LHCN-M2 (cell line): ENCODE measurements at regions not wholly inside any gene's neighbourhood (a gene's known extent, or its start where the extent isn't known, plus 50 kb on each side); places are given as distances from the start of the nearest gene placed in this dataset.

Experiments used
- DNase-seq: peaks from one replicate; pipeline ENCODE4 v3.0.0-alpha.2; 2012; ENCODE audit warnings: low read depth

- no peak for DNase-seq
Observed at GRCh38 chr1:193846876-193847604, 660.6 kb upstream of the B3GALT2 start.

DNA sequence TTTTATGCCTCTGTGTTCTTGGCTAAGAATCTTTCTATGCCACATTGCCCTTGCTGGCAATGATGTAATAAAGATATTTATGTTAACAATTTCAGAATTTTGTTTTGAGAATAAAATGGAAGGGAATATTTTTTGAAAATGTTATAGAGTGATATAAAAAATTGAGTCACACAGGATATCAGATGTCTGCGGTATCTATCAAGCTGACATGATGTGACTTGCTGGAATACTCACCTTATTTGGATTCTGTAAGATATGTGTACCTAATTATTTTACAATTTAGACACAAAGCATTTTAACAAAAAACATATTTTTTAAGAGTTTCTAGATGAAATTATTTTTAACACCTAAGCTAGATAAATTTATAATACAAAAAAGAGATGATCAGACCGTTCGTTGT, 660.0 kb upstream of the B3GALT2 start:
- DNase-seq, result no peak

DNA sequence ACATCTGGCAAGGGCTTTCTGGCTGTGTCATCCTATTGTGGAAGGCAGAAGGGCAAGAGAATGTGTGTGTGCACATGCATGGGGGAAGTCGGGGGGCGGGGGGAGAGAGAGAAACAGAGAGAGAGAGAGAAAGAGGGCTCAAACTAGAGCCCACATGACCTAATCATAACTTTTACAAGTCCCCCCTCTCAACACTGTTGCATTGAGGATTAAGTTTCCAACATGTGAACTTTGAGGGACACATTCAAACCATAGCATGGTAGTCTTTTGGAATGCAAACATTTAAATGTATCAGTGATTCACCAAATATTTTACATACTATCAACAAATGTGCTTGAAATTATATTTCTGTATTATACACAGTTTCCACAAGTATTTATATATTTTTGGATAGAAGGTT, 655.4 kb upstream of the B3GALT2 start:
- no peak for DNase-seq

GRCh38 chr1:193831465-193831864, 645.1 kb upstream of the B3GALT2 start:
- DNase-seq, result no peak

- DNase-seq, result peak; percentile 6
Observed at GRCh38 chr1:193827516-193827915, 641.1 kb upstream of the B3GALT2 start.

DNA sequence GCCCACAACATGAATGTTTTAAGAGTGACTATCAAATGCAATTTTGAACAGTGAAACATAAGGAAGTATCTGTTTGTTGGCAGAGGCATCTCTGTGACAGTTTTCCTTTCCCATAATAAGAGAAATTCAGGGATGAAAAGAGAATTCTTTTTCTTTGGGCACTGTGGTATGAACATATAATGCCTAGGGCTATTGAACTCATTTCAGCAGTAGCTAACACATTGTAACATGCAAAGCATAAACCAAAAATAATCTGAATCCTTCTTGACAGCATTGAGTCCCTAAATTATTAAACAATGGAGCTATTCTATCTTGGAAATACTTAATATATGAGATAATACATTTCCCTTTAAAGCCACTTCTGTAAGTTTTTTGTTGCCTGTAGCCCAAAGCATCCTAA, 633.0 kb upstream of the B3GALT2 start:
- no peak for DNase-seq

DNA sequence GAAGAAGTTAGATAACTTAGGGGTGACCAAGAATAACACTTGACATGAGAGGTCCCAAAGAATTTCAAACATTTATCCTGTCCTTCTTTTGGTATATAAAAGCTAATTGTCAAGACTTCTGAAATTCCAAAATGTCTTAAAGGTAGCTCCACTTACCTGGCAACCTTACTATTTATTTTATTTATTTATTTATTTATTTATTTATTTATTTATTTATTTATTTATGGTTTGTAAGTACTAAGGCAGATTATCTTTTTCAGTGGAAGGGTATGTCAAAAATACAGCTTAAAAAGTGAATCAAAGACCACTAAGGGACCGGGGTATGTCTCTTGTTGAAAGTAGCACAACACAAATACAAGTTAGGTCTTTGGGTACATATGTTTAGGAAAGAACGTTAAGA, 620.8 kb upstream of the B3GALT2 start:
- DNase-seq, result no peak

- no peak for DNase-seq
Observed at GRCh38 chr1:193806079-193807048, 620.0 kb upstream of the B3GALT2 start.

- no peak for DNase-seq
Observed at GRCh38 chr1:193799948-193800690, 613.7 kb upstream of the B3GALT2 start.

- no peak for DNase-seq
Observed at GRCh38 chr1:193799371-193799770, 613.0 kb upstream of the B3GALT2 start.

GRCh38 chr1:193794239-193794638, 607.8 kb upstream of the B3GALT2 start:
- peak; percentile 8 for DNase-seq

DNA sequence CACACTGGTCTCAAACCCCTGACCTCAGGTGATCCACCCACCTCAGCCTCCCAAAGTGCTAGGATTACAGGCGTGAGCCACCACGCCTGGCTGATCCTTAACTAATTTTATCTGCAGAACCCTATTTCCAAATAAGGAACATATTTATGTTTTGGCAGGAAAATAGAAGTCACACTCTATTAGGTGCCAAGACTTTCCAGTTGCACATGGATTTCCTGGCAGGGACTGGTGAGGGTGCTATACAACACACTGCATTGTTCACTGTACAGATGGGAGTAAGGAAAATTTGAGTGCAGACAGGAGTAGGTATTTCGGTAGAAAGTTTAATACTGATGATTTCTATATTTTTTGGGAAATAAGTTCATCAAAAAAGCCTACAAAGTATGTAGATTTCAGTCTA, 605.3 kb upstream of the B3GALT2 start:
- no peak for DNase-seq

DNA sequence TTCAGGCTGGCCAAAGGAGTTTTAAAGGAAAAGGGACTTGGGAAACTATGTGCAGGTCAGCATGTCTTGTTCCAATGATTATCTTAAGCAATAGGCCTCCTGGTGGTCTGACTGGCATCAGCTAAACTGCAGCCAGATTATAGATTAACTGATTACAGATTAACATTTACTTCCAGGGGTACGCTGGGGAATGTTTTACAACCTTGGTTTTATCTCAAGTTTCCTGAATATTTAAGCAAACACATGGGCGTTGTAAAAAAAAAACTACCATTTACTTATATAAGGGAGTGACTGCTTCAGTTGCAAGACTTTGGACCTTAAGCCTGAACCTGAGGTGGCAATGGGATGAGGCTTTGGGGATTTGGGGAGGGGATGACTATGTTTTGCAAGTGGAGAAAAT, 600.6 kb upstream of the B3GALT2 start:
- DNase-seq, result no peak

GRCh38 chr1:193785850-193786420, 599.5 kb upstream of the B3GALT2 start:
- DNase-seq, result no peak

DNA sequence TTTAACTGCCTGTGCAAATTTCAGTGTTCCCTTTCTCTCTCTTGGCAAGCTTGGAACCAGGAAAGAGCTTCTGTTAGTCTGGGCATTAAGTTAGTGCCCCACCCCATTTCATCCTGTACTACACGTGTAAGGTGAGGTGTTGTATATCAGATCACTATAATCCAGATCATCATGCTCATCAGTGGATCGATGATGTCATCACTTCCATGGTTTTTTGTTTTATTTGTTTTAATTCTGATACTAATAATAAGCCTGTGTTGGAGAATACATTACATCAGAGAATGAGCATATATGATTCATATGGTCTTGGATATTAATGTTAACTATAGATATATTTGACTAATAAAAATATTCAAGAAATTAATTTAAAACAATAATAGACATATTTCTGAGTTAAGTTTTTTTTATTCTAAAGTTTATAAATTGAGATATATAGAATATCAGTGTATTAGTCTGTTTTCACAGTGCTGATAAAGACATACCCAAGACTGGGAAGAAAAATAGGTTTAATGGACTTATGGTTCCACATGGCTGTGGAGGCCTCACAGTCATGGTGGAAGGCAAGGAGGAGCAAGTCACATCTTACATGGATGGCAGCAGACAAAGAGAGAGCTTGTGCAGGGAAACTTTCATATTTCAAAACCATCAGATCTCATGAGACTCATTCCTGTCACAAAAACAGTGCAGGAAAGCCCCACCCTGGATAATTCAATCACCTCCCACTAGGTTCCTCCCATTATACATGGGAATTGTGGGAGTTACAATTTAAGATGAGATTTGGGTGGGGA, 588.3 kb upstream of the B3GALT2 start:
- no peak for DNase-seq

GRCh38 chr1:193771596-193771995, 585.2 kb upstream of the B3GALT2 start:
- no peak for DNase-seq

GRCh38 chr1:193769651-193770050, 583.2 kb upstream of the B3GALT2 start:
- no peak for DNase-seq

DNA sequence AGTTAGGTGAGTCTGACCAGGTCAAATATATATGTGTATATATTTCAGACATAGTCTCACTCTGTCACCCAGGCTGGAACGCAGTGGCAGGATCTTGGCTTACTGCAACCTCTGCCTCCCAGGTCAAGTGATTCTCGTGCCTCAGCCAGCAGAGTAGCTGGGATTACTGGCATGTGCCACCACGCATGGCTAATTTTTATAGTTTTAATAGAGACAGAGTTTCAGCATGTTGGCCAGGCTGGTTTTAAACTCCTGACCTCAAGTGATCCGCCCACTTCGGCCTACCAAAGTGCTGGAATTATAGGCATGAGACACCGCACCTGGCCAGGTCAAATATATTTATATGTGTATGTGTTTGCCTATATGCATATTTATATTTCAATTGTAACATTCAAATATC, 581.5 kb upstream of the B3GALT2 start:
- no peak for DNase-seq

DNA sequence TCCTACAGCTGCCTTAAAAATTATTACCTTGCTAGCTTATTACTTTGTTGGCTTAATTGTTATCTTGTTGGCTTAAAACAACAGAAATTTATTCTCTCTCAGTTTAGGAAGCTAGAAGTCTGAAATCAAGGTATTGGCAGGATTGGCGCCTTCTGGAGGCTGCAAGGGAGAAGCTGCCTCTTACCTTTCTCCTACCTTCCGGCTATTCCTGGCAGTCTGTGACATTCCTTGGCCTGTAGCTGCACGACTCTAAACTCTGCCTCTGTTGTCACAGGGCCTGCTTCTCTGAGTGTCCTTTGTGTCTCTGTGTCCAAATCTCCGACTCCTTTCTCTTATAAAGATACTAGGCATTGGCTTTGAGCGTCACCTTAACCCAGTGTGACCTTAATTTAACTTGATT, 579.9 kb upstream of the B3GALT2 start:
- no peak for DNase-seq

DNA sequence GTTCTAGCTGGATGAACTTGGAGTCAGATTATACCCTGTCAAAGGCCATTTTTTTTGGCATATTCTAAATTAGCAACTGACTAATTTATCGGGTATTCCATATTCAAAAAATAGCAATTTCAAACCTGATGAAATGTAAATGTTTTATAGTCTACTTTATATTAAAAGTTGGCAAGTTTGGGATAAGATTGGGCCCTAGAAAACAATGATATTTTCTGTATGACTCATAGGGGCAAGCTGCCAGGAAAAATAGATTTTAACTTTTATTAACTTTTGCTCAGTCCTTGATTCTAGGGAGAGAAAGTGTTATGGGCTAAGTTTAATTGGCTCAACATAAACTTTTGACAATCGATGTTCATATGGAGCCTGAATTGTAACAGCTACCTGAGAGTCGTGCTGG, 576.9 kb upstream of the B3GALT2 start:
- peak; percentile 32 for DNase-seq

DNA sequence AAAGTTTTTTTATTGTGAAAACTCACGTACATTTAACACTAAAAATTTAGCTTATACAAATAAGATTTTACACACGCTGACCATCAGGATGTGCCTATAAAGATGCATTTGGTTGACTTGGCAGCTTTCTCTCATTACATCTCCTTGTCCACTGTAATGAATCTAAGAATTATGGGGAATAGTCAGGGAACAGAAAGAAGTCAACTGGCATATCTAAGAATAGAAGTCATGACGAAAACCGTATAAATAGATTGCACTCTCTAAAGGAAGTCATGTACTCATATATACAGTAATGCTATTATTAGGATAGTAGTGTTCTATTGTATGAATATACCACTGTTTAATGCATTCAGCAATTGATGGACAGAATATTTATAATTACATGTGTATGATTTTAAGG, 575.8 kb upstream of the B3GALT2 start:
- no peak for DNase-seq
